ENCODE measurements at regions not wholly inside any gene's neighbourhood (a gene's known extent, or its start where the extent isn't known, plus 50 kb on each side); places are given as distances from the start of the nearest gene placed in this dataset.

DNA sequence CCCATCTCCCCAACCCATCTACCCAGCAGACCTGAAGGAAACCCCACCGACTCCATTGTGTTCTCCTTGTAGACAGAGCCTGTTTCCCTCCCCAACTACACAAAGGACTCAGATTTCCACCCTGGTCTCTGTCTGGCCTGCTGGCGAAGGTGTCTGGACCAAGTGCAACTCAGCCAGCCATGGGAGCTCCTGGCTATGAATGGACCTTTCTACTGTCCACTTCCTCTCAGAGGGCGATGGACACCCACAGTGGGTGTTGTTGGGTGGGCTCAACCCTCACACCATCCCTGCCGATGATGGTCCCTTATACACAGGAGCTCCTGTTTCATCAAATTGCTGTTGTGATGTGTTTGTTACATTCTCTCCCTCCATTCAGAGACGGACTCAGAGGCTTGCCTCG lies 112.5 kb upstream of the PHACTR3 start:
- intact Hi-C loops (cut with micrococcal nuclease): no loop called here
- Mint-ChIP-seq H3K4me3 (no peak overlapping the region), H3K36me3 (ENCODE audit: low read depth) (no peaks in the 10 kb centered on the region), H3K9me3 (no peaks in the 10 kb centered on the region), H3K4me1 (ENCODE audit: low read depth) (no peaks in the 10 kb centered on the region), H3K27me3 (no peaks in the 10 kb centered on the region), H3K27ac (no peak overlapping the region)

GRCh38 chr20:59493926-59494325 lies 110.4 kb upstream of the PHACTR3 start:
- H3K36me3 Mint-ChIP-seq (ENCODE audit: low read depth): no peaks in the 10 kb centered on the region
- intact Hi-C loops (cut with micrococcal nuclease): no loop called here

DNA sequence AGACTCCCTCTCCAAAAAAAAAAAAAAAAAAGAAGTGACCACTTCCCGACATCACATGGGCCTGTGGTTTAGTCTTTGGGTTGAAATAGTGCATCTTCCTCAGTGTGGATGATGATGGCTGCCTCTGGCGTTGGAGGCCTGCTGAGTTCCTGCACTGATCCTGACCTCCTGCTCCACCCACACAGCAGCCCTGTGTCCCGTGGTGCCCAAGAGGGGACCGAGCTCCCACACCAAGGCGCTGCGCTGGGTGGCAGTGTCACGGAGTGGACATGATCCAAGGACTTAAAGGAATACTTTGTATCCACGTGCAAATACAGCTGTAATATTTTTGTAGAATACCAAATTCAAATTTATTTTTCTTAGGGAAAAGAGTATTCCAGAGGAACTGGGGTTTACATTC lies 109.2 kb upstream of the PHACTR3 start:
- H3K27ac Mint-ChIP-seq: no peak overlapping the region
- no peaks in the 10 kb centered on the region for H3K4me1 Mint-ChIP-seq (ENCODE audit: low read depth)
- intact Hi-C loops (cut with micrococcal nuclease): loop anchor here (5.0 kb wide), 1 partner anchor 628 kb away; no protein-coding TSS in a partner anchor
- H3K27me3 Mint-ChIP-seq: peaks cover 5% of the 10 kb centered on the region
- peaks cover 10% of the 10 kb centered on the region for H3K9me3 Mint-ChIP-seq
- no peak overlapping the region for H3K4me3 Mint-ChIP-seq
- no peaks in the 10 kb centered on the region for H3K36me3 Mint-ChIP-seq (ENCODE audit: low read depth)

More at GRCh38 chr20:59493926-59494325, 110.4 kb upstream of the PHACTR3 start:
- Mint-ChIP-seq H3K4me3 (no peak overlapping the region), H3K4me1 (ENCODE audit: low read depth) (no peaks in the 10 kb centered on the region), H3K27me3 (no peaks in the 10 kb centered on the region), H3K27ac (no peak overlapping the region), H3K9me3 (no peaks in the 10 kb centered on the region)

DNA sequence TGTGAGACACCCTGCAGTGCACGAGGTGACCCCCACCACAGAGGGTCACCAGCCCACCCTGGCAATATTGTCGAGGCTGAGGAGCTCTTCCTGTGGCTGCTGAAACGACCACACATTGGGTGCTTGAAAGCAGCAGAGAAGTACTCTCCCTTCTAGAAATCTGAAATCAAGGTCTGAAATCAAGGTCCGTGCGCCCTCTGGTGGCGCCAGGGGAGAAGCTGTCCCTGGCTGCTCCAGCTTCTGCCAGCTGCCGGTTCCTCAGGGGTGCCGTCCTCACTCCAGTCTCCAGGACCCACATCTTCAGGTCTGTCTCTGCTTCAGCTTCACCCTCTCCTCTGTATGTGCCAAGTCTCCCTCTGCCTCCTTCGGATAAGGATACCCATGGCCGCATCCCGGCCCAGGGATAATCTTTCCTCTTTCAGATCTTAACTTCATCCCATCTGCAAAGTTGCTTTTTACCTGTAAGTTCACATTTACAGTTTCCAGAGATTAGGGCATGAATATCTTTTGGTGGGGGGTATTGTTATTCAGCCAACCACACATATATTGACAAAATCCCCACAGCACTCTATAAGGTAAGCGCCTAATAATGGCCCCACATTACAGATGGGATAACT lies 108.3 kb upstream of the PHACTR3 start:
- Mint-ChIP-seq H3K4me3 (no peak overlapping the region), H3K36me3 (ENCODE audit: low read depth) (no peaks in the 10 kb centered on the region), H3K4me1 (ENCODE audit: low read depth) (no peaks in the 10 kb centered on the region), H3K27me3 (peaks cover 5% of the 10 kb centered on the region), H3K27ac (no peak overlapping the region), H3K9me3 (peaks cover 13% of the 10 kb centered on the region)
- intact Hi-C loops (cut with micrococcal nuclease): loop anchor here (5.0 kb wide), 1 partner anchor 629 kb away; no protein-coding TSS in a partner anchor

- H3K9me3 Mint-ChIP-seq: peaks cover 13% of the 10 kb centered on the region
- no peak overlapping the region for H3K4me3 Mint-ChIP-seq
- peaks cover 5% of the 10 kb centered on the region for H3K27me3 Mint-ChIP-seq
- H3K4me1 Mint-ChIP-seq (ENCODE audit: low read depth): no peaks in the 10 kb centered on the region
- H3K27ac Mint-ChIP-seq: no peak overlapping the region
- intact Hi-C loops (cut with micrococcal nuclease): loop anchor here (5.0 kb wide), 1 partner anchor 631 kb away; no protein-coding TSS in a partner anchor
- no peaks in the 10 kb centered on the region for H3K36me3 Mint-ChIP-seq (ENCODE audit: low read depth)
Measured at GRCh38 chr20:59498291-59498690, 106.0 kb upstream of the PHACTR3 start.

DNA sequence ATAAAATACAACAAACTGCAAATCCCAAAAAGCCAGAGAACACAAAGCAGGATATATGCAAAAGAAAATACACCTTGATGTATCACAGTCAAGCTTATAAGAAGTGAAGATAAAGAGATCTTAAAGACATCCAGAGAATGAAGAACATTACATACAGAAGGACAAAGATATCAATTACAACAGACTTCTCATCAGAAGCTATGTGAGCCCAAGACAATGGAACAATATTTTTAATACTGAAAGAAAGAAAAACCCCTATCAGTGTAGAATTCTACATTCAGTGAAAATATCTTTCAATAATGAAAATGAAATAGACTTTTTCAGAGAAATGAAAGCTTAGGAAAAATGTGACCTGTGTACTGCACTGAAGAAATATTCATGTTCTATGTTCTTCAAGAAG lies 104.5 kb upstream of the PHACTR3 start:
- Mint-ChIP-seq H3K4me1 (ENCODE audit: low read depth) (no peaks in the 10 kb centered on the region), H3K27me3 (peaks cover 5% of the 10 kb centered on the region), H3K4me3 (no peak overlapping the region), H3K9me3 (peaks cover 13% of the 10 kb centered on the region), H3K27ac (no peak overlapping the region), H3K36me3 (ENCODE audit: low read depth) (no peaks in the 10 kb centered on the region)
- intact Hi-C loops (cut with micrococcal nuclease): loop anchor here (5.0 kb wide), 1 partner anchor 633 kb away; no protein-coding TSS in a partner anchor

GRCh38 chr20:59508729-59509128 lies 95.6 kb upstream of the PHACTR3 start:
- Mint-ChIP-seq H3K36me3 (ENCODE audit: low read depth) (no peaks in the 10 kb centered on the region), H3K27me3 (peaks cover 6% of the 10 kb centered on the region), H3K9me3 (no peaks in the 10 kb centered on the region), H3K27ac (no peak overlapping the region), H3K4me1 (ENCODE audit: low read depth) (no peaks in the 10 kb centered on the region), H3K4me3 (no peak overlapping the region)
- intact Hi-C loops (cut with micrococcal nuclease): no loop called here

DNA sequence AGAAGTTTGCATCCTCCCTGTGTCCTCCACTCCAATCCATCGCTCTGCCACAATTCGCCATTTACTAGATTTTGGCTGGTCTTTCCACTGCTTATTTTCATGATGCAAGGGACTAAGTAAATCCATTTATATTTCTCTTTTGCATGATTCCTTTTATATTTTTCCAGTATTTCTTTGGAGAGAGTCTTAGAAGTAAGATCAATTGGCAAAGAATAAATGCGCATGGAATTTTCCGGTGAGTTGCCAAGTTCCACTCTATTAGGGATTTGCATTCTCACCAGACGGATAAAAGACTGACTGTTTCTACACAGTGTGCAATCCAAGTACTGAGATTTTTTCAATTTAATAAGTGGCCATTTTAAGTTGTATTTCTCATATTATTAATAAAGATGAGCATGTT lies 91.7 kb upstream of the PHACTR3 start:
- no peak overlapping the region for H3K4me3 Mint-ChIP-seq
- H3K36me3 Mint-ChIP-seq (ENCODE audit: low read depth): no peaks in the 10 kb centered on the region
- intact Hi-C loops (cut with micrococcal nuclease): no loop called here
- no peaks in the 10 kb centered on the region for H3K9me3 Mint-ChIP-seq
- no peaks in the 10 kb centered on the region for H3K4me1 Mint-ChIP-seq (ENCODE audit: low read depth)
- H3K27ac Mint-ChIP-seq: no peak overlapping the region
- H3K27me3 Mint-ChIP-seq: peaks cover 40% of the 10 kb centered on the region

DNA sequence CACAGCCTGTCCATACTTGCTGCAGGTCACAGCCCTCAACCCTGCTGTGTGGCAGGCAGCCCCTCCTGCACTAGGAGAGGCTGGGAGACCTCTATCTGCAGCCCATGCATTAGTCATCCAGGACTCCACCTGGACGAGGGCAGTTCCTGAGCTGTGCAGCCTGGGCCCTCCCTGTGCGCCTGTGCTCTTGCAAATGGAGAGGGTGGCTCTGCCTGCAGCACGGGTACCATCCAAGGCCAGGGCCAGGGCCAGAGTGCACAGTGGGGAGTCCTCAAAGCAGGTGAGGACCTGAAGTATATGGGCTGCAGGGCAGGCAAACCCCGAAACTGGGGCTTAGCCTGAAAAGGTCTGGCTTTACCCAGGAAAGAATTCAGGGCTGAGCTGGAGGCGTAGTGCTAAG lies 89.8 kb upstream of the PHACTR3 start:
- no peak overlapping the region for H3K27ac Mint-ChIP-seq
- peaks cover 47% of the 10 kb centered on the region for H3K27me3 Mint-ChIP-seq
- no peaks in the 10 kb centered on the region for H3K9me3 Mint-ChIP-seq
- no peak overlapping the region for H3K4me3 Mint-ChIP-seq
- no peaks in the 10 kb centered on the region for H3K4me1 Mint-ChIP-seq (ENCODE audit: low read depth)
- intact Hi-C loops (cut with micrococcal nuclease): no loop called here
- H3K36me3 Mint-ChIP-seq (ENCODE audit: low read depth): no peaks in the 10 kb centered on the region

DNA sequence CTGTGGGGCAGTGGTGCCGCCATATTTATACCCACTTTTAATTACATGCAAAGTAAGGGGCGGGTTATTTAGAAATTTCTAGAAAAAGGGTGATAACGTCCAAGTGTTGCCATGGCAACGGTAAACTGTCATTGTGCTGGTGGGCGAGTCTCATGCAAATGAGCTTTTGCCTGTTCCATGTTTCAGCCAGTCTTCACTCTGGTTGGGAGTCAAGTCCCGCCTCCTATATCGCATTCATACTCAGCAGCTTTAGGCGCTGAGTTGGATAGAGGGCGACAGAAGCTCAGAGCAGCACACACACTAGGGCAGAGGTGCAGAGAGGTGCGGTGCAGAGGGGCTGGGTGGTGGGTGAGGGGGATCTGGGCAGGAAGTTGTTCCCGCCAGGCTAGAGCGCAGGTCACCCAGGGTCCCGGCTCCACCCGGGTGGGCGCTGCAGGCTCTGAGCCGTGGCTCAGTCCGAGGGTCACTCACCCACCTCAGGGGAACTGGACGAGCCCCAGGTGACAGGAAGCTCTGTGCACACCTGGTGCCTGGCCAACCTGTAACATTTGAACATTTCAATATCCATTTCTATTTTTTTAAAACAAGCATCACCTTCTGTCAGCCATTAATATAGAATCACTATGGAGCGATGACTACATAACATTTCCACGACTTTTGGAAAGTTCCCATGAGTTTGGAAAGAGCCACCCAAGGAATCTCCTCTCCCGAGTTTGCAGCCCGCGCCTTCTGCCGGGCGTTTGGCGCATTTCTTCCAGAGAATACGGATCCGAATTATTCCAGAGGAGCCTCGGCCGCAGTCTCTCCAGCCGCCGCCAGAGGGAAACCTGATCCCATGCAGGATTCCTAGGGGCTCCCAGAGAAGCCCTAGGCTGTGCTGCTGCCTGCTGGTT lies 89.1 kb upstream of the PHACTR3 start:
- intact Hi-C loops (cut with micrococcal nuclease): loop anchor here (1.0 kb wide), 1 partner anchor 10 kb away; no protein-coding TSS in a partner anchor
- peaks cover 47% of the 10 kb centered on the region for H3K27me3 Mint-ChIP-seq
- no peaks in the 10 kb centered on the region for H3K36me3 Mint-ChIP-seq (ENCODE audit: low read depth)
- no peak overlapping the region for H3K27ac Mint-ChIP-seq
- no peaks in the 10 kb centered on the region for H3K4me1 Mint-ChIP-seq (ENCODE audit: low read depth)
- no peaks in the 10 kb centered on the region for H3K9me3 Mint-ChIP-seq
- no peak overlapping the region for H3K4me3 Mint-ChIP-seq

GRCh38 chr20:59515906-59516209 lies 88.5 kb upstream of the PHACTR3 start:
- intact Hi-C loops (cut with micrococcal nuclease): loop anchor here (1.0 kb wide), 1 partner anchor 9 kb away; no protein-coding TSS in a partner anchor
- H3K27ac Mint-ChIP-seq: no peak overlapping the region
- no peaks in the 10 kb centered on the region for H3K4me1 Mint-ChIP-seq (ENCODE audit: low read depth)
- no peak overlapping the region for H3K4me3 Mint-ChIP-seq
- no peaks in the 10 kb centered on the region for H3K9me3 Mint-ChIP-seq
- H3K27me3 Mint-ChIP-seq: peaks cover 48% of the 10 kb centered on the region
- no peaks in the 10 kb centered on the region for H3K36me3 Mint-ChIP-seq (ENCODE audit: low read depth)

DNA sequence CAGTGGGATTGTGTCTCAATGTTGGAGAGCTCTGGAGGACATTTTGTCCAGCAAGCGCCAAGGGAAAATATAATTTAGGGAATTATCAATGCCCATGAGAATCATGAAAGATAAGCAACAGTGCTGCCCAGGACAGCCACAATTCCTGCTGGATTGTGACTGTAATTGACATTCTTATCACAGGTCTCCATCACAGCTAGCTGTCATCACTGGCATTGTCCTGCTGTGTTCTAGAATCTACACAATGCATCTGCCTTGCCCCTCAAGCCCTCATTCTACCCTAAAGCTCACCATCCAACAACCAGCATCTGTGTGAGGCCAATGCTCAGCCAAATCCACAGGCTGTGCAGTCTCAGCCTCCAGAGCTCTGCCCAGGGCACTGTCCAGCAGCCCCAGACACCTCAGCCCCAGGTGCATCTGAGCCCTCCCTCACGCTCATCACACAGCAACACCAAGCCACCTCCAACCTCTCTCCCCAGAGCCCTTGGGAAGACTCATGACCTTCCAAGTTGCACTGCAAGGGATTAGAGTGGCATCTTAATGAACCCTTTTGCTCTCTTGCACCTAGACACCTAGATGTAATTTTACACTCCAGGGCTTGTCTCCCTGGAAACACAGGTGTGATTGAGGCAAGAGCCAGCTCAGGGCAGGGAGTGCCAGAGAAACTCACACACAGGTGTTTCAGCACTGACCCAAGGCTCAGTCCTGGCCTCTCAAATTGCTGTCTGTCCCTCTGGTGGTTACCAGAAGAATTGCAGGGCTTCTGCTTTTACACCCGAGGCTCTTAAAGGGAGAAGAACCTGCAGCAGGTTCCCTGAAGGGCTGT lies 85.2 kb upstream of the PHACTR3 start:
- no peaks in the 10 kb centered on the region for H3K36me3 Mint-ChIP-seq (ENCODE audit: low read depth)
- no peaks in the 10 kb centered on the region for H3K4me1 Mint-ChIP-seq (ENCODE audit: low read depth)
- H3K4me3 Mint-ChIP-seq: no peak overlapping the region
- H3K27me3 Mint-ChIP-seq: peaks cover 57% of the 10 kb centered on the region
- H3K27ac Mint-ChIP-seq: no peak overlapping the region
- intact Hi-C loops (cut with micrococcal nuclease): no loop called here
- H3K9me3 Mint-ChIP-seq: no peaks in the 10 kb centered on the region

DNA sequence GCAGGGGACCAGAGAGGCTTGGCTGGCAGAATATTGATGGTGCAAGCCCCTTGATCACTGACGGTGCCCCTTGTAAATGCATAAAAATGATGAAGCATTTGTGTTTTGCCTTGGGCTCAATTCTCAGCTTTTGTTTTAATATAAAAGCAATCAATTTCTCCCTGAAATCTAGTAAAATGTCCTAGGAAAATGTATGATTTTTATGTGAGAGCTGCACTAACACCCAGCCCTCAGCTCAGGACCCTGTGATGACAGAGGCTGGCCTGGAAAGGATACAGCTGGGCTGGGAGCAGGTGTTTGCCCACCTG lies 84.7 kb upstream of the PHACTR3 start:
- Mint-ChIP-seq H3K27ac (no peak overlapping the region), H3K36me3 (ENCODE audit: low read depth) (no peaks in the 10 kb centered on the region), H3K4me1 (ENCODE audit: low read depth) (no peaks in the 10 kb centered on the region), H3K27me3 (peaks cover 55% of the 10 kb centered on the region), H3K9me3 (no peaks in the 10 kb centered on the region), H3K4me3 (no peak overlapping the region)
- intact Hi-C loops (cut with micrococcal nuclease): no loop called here

DNA sequence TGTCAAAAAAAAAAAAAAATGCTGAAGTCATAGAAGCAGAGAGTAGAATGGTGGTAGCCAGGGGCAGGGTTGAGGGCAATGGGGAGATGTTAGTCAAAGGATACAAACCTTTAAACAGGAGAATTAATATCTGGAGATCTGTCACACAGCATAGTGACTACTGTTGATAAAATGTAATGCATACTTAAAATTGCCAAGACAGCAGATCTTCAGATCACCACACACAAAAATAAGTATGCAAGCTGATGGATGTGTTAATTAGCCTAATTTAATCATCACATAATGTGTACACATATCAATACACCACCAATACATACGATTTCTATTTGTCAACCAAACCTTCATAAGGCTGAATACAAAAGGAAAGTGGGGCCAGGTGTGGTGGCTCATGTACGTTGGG lies 83.5 kb upstream of the PHACTR3 start:
- Mint-ChIP-seq H3K4me1 (ENCODE audit: low read depth) (peaks cover 5% of the 10 kb centered on the region), H3K9me3 (no peaks in the 10 kb centered on the region), H3K27ac (no peak overlapping the region), H3K4me3 (no peak overlapping the region), H3K36me3 (ENCODE audit: low read depth) (no peaks in the 10 kb centered on the region), H3K27me3 (peaks cover 55% of the 10 kb centered on the region)
- intact Hi-C loops (cut with micrococcal nuclease): no loop called here

Measured in dendritic cell treated with granulocyte-macrophage colony-stimulating factor and Interleukin-4, amounts not matched to agents 40 ng/mL and 50 ng/mL, for 4 days (primary cell).